Ovary (tissue), 7 donors: ENCODE measurements at regions not wholly inside any gene's neighbourhood (a gene's known extent, or its start where the extent isn't known, plus 50 kb on each side); places are given as distances from the start of the nearest gene placed in this dataset.

Source experiments
- DNase-seq, 5 donors: peaks; one replicate each; pipeline ENCODE4 v3.0.0-alpha.2; 2019 to 2020
- H3K27ac ChIP-seq, 2 donors: fragments of 200-600 bp; one replicate each; pipeline versions ENCODE4 v1.5.1 to v1.8.0; 2019 to 2022
- H3K27me3 ChIP-seq: fragments of 200-600 bp; one replicate; pipeline ENCODE4 v1.8.0; 2022
- H3K36me3 ChIP-seq: fragments of 200-600 bp; sonication (generic); one replicate; pipeline ENCODE4 v1.5.1; 2019
- H3K4me1 ChIP-seq: one replicate; pipeline ENCODE4 v1.8.1; 2013; ENCODE audit warnings: mild to moderate bottlenecking, moderate library complexity; ENCODE audit not compliant: insufficient read depth
- H3K4me3 ChIP-seq: fragments of 200-600 bp; sonication (generic); one replicate; pipeline ENCODE4 v1.5.1; 2017
- H3K9me3 ChIP-seq, 2 donors: fragments of 200-600 bp in 1 of 2; sonication (generic) in 1 of 2; one replicate each; pipeline versions ENCODE4 v1.5.1 to v1.8.1; 2013 to 2019; ENCODE audit warnings: mild to moderate bottlenecking in 1 of 2, moderate library complexity in 1 of 2
- CTCF ChIP-seq, 3 donors: fragments of 450-650 bp in 2 of 3; fragments of 200-600 bp in 1 of 3; IDR thresholded peaks; one replicate each; pipeline versions ENCODE4 v1.5.1 to v1.8.0; 2016 to 2022; ENCODE audit warnings: antibody characterized with exemption in 3 of 3, mild to moderate bottlenecking in 1 of 3
- EP300 ChIP-seq: sonication (generic); formaldehyde crosslinking; IDR thresholded peaks from one replicate; pipeline ENCODE4 v1.6.1; 2017; ENCODE audit warnings: antibody characterized with exemption
- POLR2A ChIP-seq: fragments of 450-650 bp; IDR thresholded peaks from one replicate; pipeline ENCODE4 v1.6.1; 2017; ENCODE audit warnings: antibody characterized with exemption, mild to moderate bottlenecking, moderate library complexity
- WGBS, 3 donors: extraction: QIAGEN DNeasy Blood & Tissue Kit in 1 of 3; methylation state at CpG; one replicate each; pipeline versions ENCODE4 v1.1.5 to v1.1.7; 2013 to 2017; 5-methylcytosine and 5-hydroxymethylcytosine counted together
- intact Hi-C, 4 donors: fragments of 100-400 bp; cut with DNase I; formaldehyde crosslinking; loops; one replicate each; pipeline versions ENCODE4 v1.11.0 to v1.15.1; 2022 to 2023
- donor health status: DM: no; HTN: no; CAD: no; lungs with moderate emphysema.
- donor health status: DM: no; HTN: no; CAD: no.
- donor health status: Bipolar disorder and iron deficiency.
- donor health status: DM: no; HTN: no; CAD: no.
- donor health status: DM: yes; HTN: yes; CAD: no.

- no peaks in the 10 kb centered on the region for H3K4me1 ChIP-seq
- no peaks in the 10 kb centered on the region for H3K36me3 ChIP-seq
- no peak overlapping the region for H3K27ac ChIP-seq
- H3K9me3 ChIP-seq, result no peaks in the 10 kb centered on the region
- WGBS, 3 donors, result 88 to 91% (median 91%) methylated on average over 10 of the region's 10 CpGs
- no peaks in the 10 kb centered on the region for H3K27me3 ChIP-seq
- intact Hi-C loops, result loop anchor here in 1 of 4 donors (5.0 kb wide), 1 partner anchor 726 kb away; no protein-coding TSS in a partner anchor
- H3K4me3 ChIP-seq, result no peak overlapping the region
- no peak for DNase-seq
- TF ChIP-seq POLR2A, result no peak
- no peak for TF ChIP-seq EP300
- no peak for TF ChIP-seq CTCF (IDR thresholded peaks at IDR 0.05)
These were observed 170.3 kb upstream of the ARGLU1 start for GRCh38 chr13:106738186-106738678.

GRCh38 chr13:106736941-106737340 is 169.0 kb upstream of the ARGLU1 start:
- no peak for TF ChIP-seq POLR2A
- no peak for TF ChIP-seq EP300
- no peak for TF ChIP-seq CTCF (IDR thresholded peaks at IDR 0.05)
- no peak overlapping the region for H3K4me3 ChIP-seq
- H3K36me3 ChIP-seq, result no peaks in the 10 kb centered on the region
- no peak for DNase-seq
- no peaks in the 10 kb centered on the region for H3K4me1 ChIP-seq
- 88 to 93% (median 90%) methylated on average over 12 of the region's 12 CpGs for WGBS, 3 donors
- H3K27me3 ChIP-seq, result no peaks in the 10 kb centered on the region
- H3K27ac ChIP-seq, result no peak overlapping the region
- intact Hi-C loops, result loop anchor here in 1 of 4 donors (5.0 kb wide), 1 partner anchor 725 kb away; no protein-coding TSS in a partner anchor
- no peaks in the 10 kb centered on the region for H3K9me3 ChIP-seq

GRCh38 chr13:106734198-106734597 is 166.3 kb upstream of the ARGLU1 start:
- H3K4me1 ChIP-seq, result no peaks in the 10 kb centered on the region
- WGBS, 3 donors, result 54 to 71% (median 70%) methylated on average over 6 of the region's 6 CpGs

DNA sequence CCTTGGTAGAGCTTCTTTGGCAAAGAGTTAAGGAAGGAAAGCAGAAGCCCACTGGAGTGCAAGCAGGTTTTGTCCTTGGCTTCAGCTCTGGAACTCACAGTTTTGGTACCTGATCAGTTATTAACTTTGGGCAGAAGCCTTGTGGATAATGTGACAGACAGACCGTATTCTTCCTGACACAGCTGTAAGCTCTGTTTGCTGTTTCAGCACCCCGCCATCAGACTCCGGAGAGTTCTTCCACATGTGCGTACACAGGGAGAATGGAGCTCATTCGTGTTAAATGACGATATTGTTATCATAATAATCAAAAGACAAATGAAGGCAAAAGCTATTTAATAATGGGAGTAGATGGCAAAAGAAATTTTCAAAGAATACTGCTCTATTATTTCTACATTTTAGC is 155.1 kb upstream of the ARGLU1 start:
- Histone ChIP-seq H3K36me3 (no peaks in the 10 kb centered on the region), H3K4me3 (no peak overlapping the region), H3K27ac (no peak overlapping the region), H3K27me3 (no peaks in the 10 kb centered on the region), H3K4me1 (peaks cover 1% of the 10 kb centered on the region), H3K9me3 (no peaks in the 10 kb centered on the region)
- no peak for DNase-seq
- no peak for TF ChIP-seq EP300
- TF ChIP-seq CTCF (IDR thresholded peaks at IDR 0.05), result no peak
- no peak for TF ChIP-seq POLR2A
- 89 to 91% (median 89%) methylated on average over 6 of the region's 6 CpGs for WGBS, 3 donors
- intact Hi-C loops, result no loop called here

More at GRCh38 chr13:106734198-106734597, 166.3 kb upstream of the ARGLU1 start:
- no peak for DNase-seq
- H3K36me3 ChIP-seq, result no peaks in the 10 kb centered on the region
- H3K27me3 ChIP-seq, result no peaks in the 10 kb centered on the region
- H3K27ac ChIP-seq, result no peak overlapping the region
- no peak overlapping the region for H3K4me3 ChIP-seq
- intact Hi-C loops, result no loop called here
- no peak for TF ChIP-seq EP300
- H3K9me3 ChIP-seq, result no peaks in the 10 kb centered on the region

DNA sequence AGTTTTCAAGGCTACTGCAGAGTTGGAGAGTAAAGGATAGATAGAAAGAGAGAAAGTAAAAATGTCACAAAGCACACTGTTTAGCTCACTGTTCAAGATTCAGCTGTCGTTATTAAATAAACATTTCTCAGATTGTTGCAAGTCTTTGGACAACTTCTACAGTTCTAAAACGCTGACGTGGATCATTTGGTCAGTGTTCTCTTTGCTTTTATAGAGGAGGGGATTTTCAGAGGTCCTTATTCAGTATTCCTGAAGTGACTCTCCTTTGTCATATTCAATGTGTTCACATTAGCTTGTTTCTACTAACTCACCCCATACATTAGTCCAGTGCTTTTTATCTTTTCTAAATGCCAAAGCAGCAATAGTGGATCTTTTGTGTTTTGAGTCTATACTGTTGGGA is 154.7 kb upstream of the ARGLU1 start:
- Histone ChIP-seq H3K4me3 (no peak overlapping the region), H3K4me1 (peaks cover 1% of the 10 kb centered on the region), H3K36me3 (no peaks in the 10 kb centered on the region), H3K9me3 (no peaks in the 10 kb centered on the region), H3K27ac (no peak overlapping the region), H3K27me3 (no peaks in the 10 kb centered on the region)
- 34 to 63% (median 43%) methylated on average over 3 of the region's 3 CpGs for WGBS, 3 donors
- DNase-seq, result no peak
- TF ChIP-seq CTCF (IDR thresholded peaks at IDR 0.05) (no peak), POLR2A (no peak), EP300 (no peak)
- intact Hi-C loops, result no loop called here
